NOMO-1 (cell line): ENCODE measurements at regions not wholly inside any gene's neighbourhood (a gene's known extent, or its start where the extent isn't known, plus 50 kb on each side); places are given as distances from the start of the nearest gene placed in this dataset.

ENCODE experiments used
- DNase-seq, 2 experiments: peaks; one replicate each; lab custom pipeline; 2025; ENCODE audit not compliant: unreplicated experiment in 2 of 2; lab: John Stamatoyannopoulos, UW

- no peak for DNase-seq
These were observed 432.6 kb downstream of the DTWD2 start for GRCh38 chr5:118555727-118556126.

- DNase-seq: no peak
These were observed 433.4 kb downstream of the DTWD2 start for GRCh38 chr5:118554981-118555380.

GRCh38 chr5:118554241-118554640 is 434.1 kb downstream of the DTWD2 start:
- no peak for DNase-seq

- no peak for DNase-seq
These were observed 434.7 kb downstream of the DTWD2 start for GRCh38 chr5:118553662-118554061.

DNA sequence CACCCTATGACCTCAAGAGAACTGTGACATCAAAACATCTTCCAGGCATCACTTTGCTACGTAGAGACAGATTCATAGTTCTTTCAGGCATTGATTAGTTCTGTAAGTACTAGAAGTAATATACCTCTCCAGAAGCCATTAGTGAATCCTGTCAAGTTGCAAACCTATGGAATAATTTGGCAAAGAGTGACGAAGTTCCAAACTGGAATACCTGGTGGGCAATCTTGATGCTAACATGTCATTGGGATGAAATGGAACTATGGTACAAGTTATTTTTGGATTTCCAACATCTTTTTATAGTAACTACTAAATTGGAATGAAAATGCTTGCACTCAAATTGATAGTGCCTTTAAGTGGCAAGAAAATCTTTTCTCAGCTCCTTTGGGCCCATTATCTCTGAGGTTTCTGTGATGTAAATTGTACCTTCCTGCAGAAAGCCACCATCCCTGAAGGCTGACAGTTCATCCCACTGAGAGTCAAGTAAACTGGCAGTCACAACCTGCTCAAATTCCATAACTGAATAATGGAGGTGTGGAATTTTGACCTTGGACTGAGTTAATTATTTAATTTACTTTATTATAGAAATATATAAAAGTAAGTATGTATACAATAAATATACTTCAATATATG is 435.5 kb downstream of the DTWD2 start:
- no peak for DNase-seq

- DNase-seq: no peak
These were observed 436.2 kb downstream of the DTWD2 start for GRCh38 chr5:118552146-118552545.

- no peak for DNase-seq
These were observed 436.6 kb downstream of the DTWD2 start for GRCh38 chr5:118551716-118552115.

DNA sequence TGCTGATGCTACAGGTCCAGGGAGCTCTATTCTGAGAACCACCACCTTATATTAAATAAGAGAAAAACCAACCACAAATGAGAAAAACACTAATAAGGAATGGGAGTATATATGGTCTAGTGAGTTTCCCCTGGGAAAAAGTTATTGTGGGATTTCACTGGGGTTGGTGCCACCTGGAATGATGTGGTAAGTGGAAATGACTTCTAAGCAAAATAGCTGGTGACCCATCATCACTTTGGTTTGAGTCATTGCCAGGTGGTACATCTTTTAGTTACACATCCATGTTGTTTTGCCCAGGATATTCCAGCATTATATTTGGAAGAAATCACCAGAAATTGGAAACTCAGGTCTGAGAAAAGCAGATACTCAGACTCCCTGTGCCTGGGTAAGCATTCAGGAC is 437.3 kb downstream of the DTWD2 start:
- DNase-seq: no peak

DNA sequence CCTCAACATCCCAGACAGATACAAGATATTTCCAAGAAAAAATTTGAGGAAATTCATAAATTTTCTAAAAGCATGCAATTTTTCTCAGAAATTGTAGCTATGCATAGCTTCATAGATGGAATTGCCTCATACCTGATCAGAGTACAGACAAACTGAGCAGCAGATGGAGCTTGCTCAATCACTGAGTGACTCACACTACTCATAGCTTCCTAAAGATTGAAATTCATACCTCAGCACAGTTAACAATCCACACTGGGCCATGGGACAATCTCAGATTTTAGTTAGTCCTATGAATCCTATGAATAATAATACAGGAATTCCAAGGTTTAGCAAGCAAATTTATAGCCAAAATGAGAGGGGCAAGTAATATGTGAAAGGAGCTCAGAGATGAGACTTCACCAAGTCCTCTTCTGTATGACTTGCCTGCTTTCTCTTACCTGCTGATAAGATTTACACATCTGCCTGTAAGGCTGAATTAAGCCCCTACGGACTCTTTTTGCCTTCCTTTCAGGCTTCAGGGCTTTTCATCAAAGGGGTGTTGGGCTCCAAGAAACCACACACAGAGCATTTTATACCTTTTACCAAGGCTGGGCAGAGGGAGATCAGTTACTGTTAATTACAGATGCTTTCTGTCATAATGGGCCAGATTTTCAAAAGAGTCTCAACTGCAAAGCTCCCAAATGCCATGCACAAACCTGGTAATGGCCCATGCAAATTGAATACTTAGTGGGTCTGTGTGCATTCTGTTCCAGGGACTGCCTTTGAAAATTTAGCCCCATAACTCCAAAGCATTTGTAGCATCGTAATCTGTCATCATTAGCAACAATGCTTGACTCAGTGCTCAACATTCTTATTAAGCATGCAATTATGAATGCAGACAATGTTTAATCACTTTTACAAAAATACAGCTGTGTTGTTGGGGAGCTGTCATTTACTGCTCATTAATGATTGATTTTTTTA is 439.3 kb downstream of the DTWD2 start:
- DNase-seq: peak in 1 of 2 experiments; percentile 30

DNA sequence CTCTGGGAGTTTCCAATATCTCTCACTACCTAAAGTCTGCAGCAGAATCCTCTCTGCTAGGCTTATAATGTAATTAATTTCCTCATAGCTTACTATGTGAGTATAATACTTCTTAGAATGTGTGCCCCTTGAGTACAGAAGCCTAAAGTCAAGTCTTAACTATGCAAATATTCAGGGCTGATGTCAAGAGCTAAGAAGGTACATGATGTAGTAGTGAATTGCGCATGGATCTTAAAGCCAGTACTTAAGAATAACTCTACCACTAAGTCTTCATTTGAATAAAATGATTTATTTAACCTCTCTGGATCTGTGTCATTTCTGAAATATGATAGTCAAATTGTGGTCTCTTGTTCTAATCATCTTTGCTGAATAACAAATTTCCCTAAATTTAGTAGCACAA is 442.9 kb downstream of the DTWD2 start:
- no peak for DNase-seq

DNA sequence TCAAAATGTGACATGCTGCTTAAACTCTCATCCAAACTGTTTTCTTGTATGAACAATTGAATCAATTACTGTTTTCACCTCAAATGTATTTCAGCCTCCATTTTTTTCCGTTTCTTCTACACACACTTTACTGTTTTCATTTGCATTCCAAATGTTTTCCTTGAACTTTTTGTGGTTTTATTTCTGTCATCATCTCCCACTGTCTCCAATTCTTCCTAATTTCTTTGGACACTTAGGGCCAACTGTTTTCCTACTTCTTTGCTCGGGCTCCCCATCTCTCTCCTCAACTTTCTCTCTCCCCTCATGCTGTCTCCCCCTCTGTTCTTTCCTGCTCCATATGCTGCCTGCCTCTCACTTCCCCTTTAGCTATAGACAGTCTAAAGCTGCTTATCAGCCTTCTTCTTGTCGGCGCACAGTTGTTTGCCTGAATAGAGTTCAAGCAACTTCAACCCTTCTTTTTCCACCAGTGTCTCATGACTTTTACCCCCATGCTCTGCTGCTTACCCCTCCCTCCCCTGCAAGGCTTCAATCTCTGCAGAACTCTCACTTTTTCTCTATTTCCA is 443.4 kb downstream of the DTWD2 start:
- peak in 1 of 2 experiments; percentile 3 for DNase-seq

DNA sequence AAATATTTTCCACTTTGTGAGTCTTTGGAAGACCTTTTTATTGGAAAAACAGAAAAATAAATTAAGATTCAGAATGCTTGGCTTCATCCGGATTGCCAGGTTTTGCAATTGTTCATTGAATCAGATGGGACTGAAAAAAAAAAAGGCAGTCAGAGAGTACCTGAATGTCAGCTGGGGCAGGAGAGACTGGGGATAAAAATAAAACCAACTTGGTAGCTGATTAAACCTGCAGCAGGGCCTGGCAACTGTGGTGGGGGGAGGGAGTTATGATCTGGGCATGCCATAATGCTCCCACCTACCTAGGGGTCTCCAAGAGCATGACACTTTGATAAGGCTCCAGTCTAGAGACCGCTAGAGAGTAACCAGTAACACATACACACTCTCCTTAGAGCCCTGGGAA is 454.4 kb downstream of the DTWD2 start:
- no peak for DNase-seq

DNA sequence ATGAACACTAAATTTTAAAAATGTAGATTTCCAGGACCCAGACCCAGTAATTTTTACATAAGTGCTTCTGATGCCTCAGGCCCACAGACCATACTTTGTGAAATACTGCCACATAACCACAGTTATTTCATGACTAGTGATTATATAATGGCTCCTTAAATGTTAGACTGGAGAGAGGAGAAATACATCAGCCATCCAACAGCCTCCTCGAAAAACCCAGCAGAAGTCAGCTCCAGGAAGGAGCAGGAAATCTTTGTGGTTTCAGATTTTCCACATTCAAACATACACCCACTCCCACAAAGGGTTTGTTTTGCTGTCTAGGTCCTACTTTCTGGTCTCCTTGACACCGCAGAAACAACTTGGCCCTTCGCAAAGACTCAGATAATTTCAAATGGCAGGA is 455.2 kb downstream of the DTWD2 start:
- DNase-seq: no peak

DNA sequence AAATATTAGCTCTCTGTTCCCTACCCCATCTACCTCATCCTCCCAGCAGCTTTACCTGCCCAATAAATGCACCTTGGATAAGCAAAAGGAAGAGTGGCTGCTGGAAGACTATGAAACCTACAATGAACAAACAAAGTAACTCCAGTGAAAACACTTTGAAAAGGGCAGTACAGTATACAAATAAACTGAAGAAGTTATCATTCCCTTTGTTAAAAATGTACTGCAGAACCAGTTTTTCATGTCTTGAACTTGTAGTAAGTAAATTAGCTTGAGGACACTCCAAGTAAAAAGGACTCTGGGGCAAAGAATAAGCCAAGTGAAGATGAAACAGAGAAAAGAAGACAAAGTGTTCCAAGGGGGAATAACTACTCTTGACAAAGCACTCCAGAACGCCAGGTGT is 457.1 kb downstream of the DTWD2 start:
- DNase-seq: no peak

DNA sequence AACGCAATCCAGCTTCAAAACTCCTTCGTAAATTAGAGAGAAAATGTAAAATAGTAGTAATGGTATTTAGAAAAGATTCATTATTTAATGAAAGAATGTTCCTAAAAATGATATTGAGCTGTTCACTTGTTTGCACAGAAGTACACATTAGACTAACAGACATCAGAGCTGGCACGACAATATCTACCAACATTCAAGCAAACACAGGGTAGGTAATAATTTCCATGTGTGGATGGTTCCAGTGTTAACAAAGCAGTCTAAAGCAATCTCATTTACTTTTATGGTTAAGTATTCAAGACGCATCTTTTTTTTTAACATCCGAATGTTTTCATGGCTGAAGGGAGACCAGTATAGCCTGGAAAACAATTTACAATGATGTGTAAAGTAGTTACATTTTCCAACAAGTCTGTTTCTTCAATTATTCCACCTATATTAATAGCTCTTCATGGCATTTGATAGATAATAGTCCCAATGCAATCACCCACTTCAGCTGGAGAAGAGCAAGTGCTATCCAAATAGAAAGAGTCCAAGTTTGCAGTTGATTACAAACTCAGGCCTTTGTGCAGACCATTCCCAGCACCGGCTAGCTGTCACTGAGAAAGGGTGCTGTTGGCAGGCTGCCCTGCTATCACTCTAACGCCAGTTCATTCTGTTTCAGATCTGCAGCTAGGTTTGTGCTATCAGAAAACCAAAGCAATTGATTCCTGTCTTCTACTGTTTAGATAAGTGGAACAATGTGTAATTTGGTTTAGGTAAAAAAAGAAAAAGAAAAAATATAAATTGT is 458.8 kb downstream of the DTWD2 start:
- no peak for DNase-seq

GRCh38 chr5:118522626-118523025 is 465.7 kb downstream of the DTWD2 start:
- DNase-seq: no peak

GRCh38 chr5:118520771-118521415 is 467.5 kb downstream of the DTWD2 start:
- DNase-seq: no peak

DNA sequence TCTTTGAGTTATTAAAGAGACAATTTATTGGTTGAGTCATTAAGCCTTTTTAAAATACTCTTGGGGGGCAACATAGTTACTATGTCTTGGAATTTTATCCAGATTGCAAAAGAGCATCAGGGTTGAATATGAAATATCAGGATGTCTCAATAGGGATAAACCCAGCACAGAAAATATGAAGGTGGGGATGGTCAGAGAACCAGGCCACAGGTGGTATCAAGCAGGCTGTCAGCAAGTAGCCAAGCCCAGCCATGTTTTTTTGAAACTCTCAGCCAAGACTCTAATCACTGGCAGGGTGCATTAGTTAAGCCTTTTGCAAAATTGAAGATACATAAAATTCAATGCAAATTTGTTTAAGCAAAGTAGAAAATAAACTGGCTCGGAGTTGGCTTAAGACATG is 468.9 kb downstream of the DTWD2 start:
- no peak for DNase-seq

GRCh38 chr5:118518720-118519119 is 469.6 kb downstream of the DTWD2 start:
- no peak for DNase-seq

- no peak for DNase-seq
These were observed 476.5 kb downstream of the DTWD2 start for GRCh38 chr5:118511846-118512245.
